Stomach (tissue), 4 donors: ENCODE measurements at regions not wholly inside any gene's neighbourhood (a gene's known extent, or its start where the extent isn't known, plus 50 kb on each side); places are given as distances from the start of the nearest gene placed in this dataset.

ENCODE experiments used
- CTCF ChIP-seq, 7 experiments: fragments of 450-650 bp in 4 of 7; fragments of 200-600 bp in 3 of 7; sonication (generic) in 3 of 7; IDR thresholded peaks; one replicate each; pipeline ENCODE4 v1.5.1; 2016 to 2019; ENCODE audit warnings: antibody characterized with exemption in 7 of 7, control low read depth in 2 of 7, mild to moderate bottlenecking in 1 of 7
- EP300 ChIP-seq: sonication (generic); formaldehyde crosslinking; IDR thresholded peaks from one replicate; pipeline ENCODE4 v1.6.1; 2017; ENCODE audit warnings: antibody characterized with exemption
- POLR2A ChIP-seq, 4 donors: fragments of 450-650 bp; IDR thresholded peaks; one replicate each; pipeline ENCODE4 v1.6.1; 2016; ENCODE audit warnings: antibody characterized with exemption in 4 of 4, control low read depth in 2 of 4, mild to moderate bottlenecking in 1 of 4, moderate library complexity in 1 of 4
- POLR2AphosphoS5 ChIP-seq, 3 donors: sonication (generic); formaldehyde crosslinking; IDR thresholded peaks; one replicate each; pipeline ENCODE4 v1.6.1; 2016; ENCODE audit warnings: antibody characterized with exemption in 3 of 3

GRCh38 chr3:72042397-72043203 is 257.7 kb upstream of the PROK2 start:
- no peak for TF ChIP-seq POLR2AphosphoS5 (IDR thresholded peaks at IDR 0.05)
- no peak for TF ChIP-seq CTCF (IDR thresholded peaks at IDR 0.05)
- no peak for TF ChIP-seq POLR2A (IDR thresholded peaks at IDR 0.05)
- no peak for TF ChIP-seq EP300
